ENCODE measurements at regions not wholly inside any gene's neighbourhood (a gene's known extent, or its start where the extent isn't known, plus 50 kb on each side); places are given as distances from the start of the nearest gene placed in this dataset.
A peak's percentile ranks its signal among the peaks of the same experiment; 100 is the strongest.

DNA sequence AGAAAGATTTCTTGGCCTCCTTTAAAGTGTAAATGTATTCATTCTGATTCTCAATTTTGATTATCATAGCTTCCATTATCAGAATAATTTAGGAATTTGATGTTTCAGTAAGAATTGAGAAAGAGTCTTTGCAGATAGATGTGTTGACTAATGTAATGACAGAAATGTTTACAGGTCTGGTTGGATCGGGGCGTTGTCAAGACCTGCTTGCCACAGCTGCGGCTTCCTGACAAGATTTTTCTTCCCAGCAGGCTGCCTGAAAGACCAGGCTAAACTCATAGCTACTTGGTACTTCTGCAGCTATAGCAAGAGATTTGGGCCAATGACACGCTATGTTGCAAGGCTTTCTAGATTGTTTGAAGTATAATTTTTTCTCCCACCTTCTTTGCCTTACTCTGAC, 91.5 kb upstream of the ANKRD50 start:
- CTCF ChIA-PET: no interaction called here
- DNase-seq (ENCODE audit: low spot score): no peak
- no peak overlapping the region for H3K27ac ChIP-seq
- POLR2A ChIA-PET (ENCODE audit: low non-redundant PET): no interaction called here
- TF ChIP-seq, protein P1, sequence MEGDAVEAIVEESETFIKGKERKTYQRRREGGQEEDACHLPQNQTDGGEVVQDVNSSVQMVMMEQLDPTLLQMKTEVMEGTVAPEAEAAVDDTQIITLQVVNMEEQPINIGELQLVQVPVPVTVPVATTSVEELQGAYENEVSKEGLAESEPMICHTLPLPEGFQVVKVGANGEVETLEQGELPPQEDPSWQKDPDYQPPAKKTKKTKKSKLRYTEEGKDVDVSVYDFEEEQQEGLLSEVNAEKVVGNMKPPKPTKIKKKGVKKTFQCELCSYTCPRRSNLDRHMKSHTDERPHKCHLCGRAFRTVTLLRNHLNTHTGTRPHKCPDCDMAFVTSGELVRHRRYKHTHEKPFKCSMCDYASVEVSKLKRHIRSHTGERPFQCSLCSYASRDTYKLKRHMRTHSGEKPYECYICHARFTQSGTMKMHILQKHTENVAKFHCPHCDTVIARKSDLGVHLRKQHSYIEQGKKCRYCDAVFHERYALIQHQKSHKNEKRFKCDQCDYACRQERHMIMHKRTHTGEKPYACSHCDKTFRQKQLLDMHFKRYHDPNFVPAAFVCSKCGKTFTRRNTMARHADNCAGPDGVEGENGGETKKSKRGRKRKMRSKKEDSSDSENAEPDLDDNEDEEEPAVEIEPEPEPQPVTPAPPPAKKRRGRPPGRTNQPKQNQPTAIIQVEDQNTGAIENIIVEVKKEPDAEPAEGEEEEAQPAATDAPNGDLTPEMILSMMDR (conservative IDR thresholded peaks at IDR 0.05; ENCODE audit: low read depth): no peak

DNA sequence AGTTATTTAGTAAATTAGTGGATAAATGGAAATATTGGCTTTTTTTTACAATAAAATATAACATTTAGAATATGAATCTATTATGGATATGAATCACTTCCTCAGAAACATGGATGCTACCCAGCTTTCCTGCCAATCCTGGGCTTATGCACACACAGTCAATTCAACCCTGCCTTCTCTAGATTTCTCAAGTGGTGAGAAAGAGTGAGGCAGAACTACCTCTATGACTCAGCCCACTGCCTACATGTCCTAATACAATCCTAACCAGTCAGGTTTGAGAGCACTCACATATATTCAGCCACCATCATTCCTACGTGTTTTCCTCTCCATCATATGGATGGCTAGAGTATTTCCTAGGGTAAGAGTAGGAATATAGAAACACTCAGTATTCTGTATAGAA, 91.1 kb upstream of the ANKRD50 start:
- TF ChIP-seq, protein P1 (conservative IDR thresholded peaks at IDR 0.05; ENCODE audit: low read depth): no peak
- H3K27ac ChIP-seq: no peak overlapping the region
- POLR2A ChIA-PET (ENCODE audit: low non-redundant PET): no interaction called here
- CTCF ChIA-PET: no interaction called here
- DNase-seq (ENCODE audit: low spot score): peak; percentile 55

GRCh38 chr4:124803026-124803425, 90.5 kb upstream of the ANKRD50 start:
- DNase-seq (ENCODE audit: low spot score): no peak
- CTCF ChIA-PET: no interaction called here
- no peak overlapping the region for H3K27ac ChIP-seq
- POLR2A ChIA-PET (ENCODE audit: low non-redundant PET): no interaction called here
- TF ChIP-seq, protein P1 (conservative IDR thresholded peaks at IDR 0.05; ENCODE audit: low read depth): no peak

GRCh38 chr4:124797223-124797622, 84.7 kb upstream of the ANKRD50 start:
- DNase-seq (ENCODE audit: low spot score): no peak
- ChIA-PET CTCF (no interaction called here), POLR2A (ENCODE audit: low non-redundant PET) (no interaction called here)
- TF ChIP-seq, protein P1 (conservative IDR thresholded peaks at IDR 0.05; ENCODE audit: low read depth): no peak
- H3K27ac ChIP-seq: no peak overlapping the region

DNA sequence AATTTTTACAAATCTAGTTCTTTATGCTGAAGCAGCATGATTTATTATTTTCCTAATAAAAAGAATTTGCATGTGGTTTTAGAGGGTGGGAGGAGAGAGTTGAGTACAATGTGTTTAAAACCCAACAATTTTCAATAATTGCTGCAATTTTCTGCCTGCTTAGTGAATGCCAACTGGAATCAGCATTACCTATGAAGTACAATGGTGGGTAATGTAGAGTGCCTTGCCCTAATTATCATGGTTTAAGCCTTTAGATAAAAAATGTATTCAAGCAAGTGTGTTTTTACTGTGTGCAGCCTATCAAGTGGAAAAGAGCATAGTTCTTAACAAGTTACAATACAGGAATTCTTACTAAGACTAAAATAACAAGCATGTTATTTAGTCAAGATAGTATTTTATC, 77.9 kb upstream of the ANKRD50 start:
- ChIA-PET CTCF (interaction anchor here (0.7 kb wide), 1 partner anchor 444 kb away, joined by 5 read pairs; no protein-coding TSS in a partner anchor), POLR2A (ENCODE audit: low non-redundant PET) (no interaction called here)
- TF ChIP-seq, protein P1 (conservative IDR thresholded peaks at IDR 0.05; ENCODE audit: low read depth): no peak
- DNase-seq (ENCODE audit: low spot score): no peak
- no peak overlapping the region for H3K27ac ChIP-seq

DNA sequence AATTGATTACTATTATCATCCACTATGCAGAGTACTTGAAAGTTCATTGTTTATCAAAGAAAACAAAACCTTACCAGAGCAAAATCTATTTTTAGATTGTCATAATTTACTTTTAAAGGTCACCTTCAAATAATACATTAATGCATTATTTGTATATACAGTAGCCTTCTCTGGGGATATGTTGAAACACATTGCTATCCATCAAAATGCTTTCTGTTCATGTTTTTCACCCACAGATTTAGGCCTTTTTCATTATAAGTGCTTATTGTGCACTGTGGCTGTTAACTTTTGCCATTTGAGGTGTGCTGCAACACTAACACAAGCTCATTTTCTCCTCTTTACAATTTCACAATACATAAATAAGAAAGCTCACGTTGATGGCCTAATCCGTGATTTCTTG, 74.1 kb upstream of the ANKRD50 start:
- TF ChIP-seq, protein P1 (conservative IDR thresholded peaks at IDR 0.05; ENCODE audit: low read depth): no peak
- CTCF ChIA-PET: no interaction called here
- no peak for DNase-seq (ENCODE audit: low spot score)
- H3K27ac ChIP-seq: no peak overlapping the region
- POLR2A ChIA-PET (ENCODE audit: low non-redundant PET): no interaction called here

- POLR2A ChIA-PET (ENCODE audit: low non-redundant PET): no interaction called here
- TF ChIP-seq, protein P1 (conservative IDR thresholded peaks at IDR 0.05; ENCODE audit: low read depth): 0 out of 2 replicates have a peak, but pooled peaks have one; percentile 12
- no peak overlapping the region for H3K27ac ChIP-seq
- DNase-seq (ENCODE audit: low spot score): no peak
- CTCF ChIA-PET: interaction anchor here (0.6 to 1.0 kb wide), 3 partner anchors 15 to 451 kb away, joined by 3 to 4 read pairs (median 3); no protein-coding TSS in a partner anchor
Observed at GRCh38 chr4:124785645-124786044, 73.1 kb upstream of the ANKRD50 start.

Data from RWPE1 (cell line).